ENCODE measurements at regions not wholly inside any gene's neighbourhood (a gene's known extent, or its start where the extent isn't known, plus 50 kb on each side); places are given as distances from the start of the nearest gene placed in this dataset.

DNA sequence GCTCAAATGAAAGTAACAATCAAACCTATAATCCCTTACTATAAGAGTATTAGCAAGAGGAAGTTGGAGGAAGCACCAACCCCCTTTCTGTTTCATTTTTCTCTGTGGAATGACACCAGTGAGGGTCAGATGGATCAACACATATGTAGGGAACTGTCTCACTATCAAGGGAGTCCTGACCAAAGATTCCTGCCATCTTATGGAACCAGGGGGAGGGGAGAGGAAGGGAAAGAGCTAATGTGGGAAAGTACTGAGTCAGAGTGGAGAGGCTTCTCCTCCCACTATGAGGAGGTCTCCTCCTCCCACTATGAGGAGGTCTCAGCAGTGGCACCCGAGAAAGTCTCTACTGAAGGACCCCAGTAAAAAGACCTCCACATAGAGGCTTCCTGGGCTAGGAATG, 73.3 kb upstream of the PCSK1 start:
- no peaks in the 10 kb centered on the region for H3K36me3 ChIP-seq (ENCODE audit: control insufficient read depth, insufficient read depth, low read length)
- H3K4me3 ChIP-seq (ENCODE audit: insufficient read depth, low read depth, low read length, poor library complexity, severe bottlenecking) = no peak overlapping the region
- H3K27me3 ChIP-seq (replicated peaks; ENCODE audit: control insufficient read depth, insufficient read depth, low read length, poor library complexity, severe bottlenecking) = no peaks in the 10 kb centered on the region
- no peak overlapping the region for H3K27ac ChIP-seq (ENCODE audit: insufficient read depth, low read length, poor library complexity, severe bottlenecking)
- H3K4me1 ChIP-seq (ENCODE audit: control insufficient read depth, insufficient read depth, low read length, poor library complexity, severe bottlenecking) = no peaks in the 10 kb centered on the region
- H3K9me3 ChIP-seq (ENCODE audit: control insufficient read depth, low read length) = no peaks in the 10 kb centered on the region
- DNase-seq = no peak

DNA sequence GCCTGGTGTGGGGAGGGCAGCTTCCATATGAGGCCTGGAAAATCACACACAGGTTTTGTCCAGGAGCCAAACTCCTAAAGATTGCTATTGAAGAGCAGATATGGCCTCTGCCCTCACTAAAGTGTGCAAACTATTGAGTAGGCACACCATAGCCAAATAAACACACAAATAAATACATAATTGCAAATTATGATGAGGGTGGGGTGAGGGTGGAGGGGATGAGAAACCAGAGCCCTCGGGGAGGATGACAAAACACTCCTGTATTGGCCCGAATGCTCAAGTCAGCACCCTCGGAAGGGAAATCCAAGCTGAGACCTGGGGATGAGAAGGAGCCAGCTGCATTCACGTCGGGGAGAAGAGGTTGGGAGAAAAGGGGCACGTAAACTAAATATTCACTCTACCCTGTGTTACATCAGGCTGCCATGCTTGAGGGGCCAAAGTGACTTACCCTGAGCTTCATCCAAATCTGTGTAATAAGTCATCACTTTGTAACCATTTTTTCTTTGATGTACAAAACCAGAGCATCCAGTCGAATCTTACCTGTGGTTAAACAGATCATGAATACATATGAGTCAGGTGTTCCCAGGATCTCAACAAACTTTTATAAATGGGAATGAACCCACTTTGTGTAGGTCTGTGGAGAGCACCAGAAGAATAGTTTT, 73.9 kb upstream of the PCSK1 start:
- no peak overlapping the region for H3K4me3 ChIP-seq (ENCODE audit: insufficient read depth, low read depth, low read length, poor library complexity, severe bottlenecking)
- no peaks in the 10 kb centered on the region for H3K4me1 ChIP-seq (ENCODE audit: control insufficient read depth, insufficient read depth, low read length, poor library complexity, severe bottlenecking)
- H3K27me3 ChIP-seq (replicated peaks; ENCODE audit: control insufficient read depth, insufficient read depth, low read length, poor library complexity, severe bottlenecking) = no peaks in the 10 kb centered on the region
- no peak overlapping the region for H3K27ac ChIP-seq (ENCODE audit: insufficient read depth, low read length, poor library complexity, severe bottlenecking)
- no peaks in the 10 kb centered on the region for H3K36me3 ChIP-seq (ENCODE audit: control insufficient read depth, insufficient read depth, low read length)
- no peak for DNase-seq
- H3K9me3 ChIP-seq (ENCODE audit: control insufficient read depth, low read length) = no peaks in the 10 kb centered on the region

DNA sequence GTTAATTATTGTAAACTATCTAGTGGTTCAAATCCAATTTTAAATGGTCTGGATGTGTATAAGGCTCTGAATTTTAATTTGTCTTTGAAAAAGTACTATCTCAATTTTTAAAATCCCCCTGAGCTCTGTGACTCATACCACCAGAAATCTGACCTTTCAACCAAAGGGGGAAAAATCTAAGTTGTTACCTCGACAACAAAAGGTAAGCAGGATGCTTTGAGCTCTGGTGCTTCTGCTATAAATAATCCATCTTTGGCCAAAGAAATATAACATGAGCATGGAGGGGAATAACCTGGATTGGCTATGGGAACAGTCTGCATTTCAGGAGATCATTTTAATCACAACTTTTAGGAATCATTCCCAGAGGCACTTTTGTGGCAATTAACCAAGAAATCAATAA, 76.3 kb upstream of the PCSK1 start:
- H3K36me3 ChIP-seq (ENCODE audit: control insufficient read depth, insufficient read depth, low read length) = no peaks in the 10 kb centered on the region
- H3K27me3 ChIP-seq (replicated peaks; ENCODE audit: control insufficient read depth, insufficient read depth, low read length, poor library complexity, severe bottlenecking) = no peaks in the 10 kb centered on the region
- no peak overlapping the region for H3K27ac ChIP-seq (ENCODE audit: insufficient read depth, low read length, poor library complexity, severe bottlenecking)
- H3K9me3 ChIP-seq (ENCODE audit: control insufficient read depth, low read length) = no peaks in the 10 kb centered on the region
- no peaks in the 10 kb centered on the region for H3K4me1 ChIP-seq (ENCODE audit: control insufficient read depth, insufficient read depth, low read length, poor library complexity, severe bottlenecking)
- no peak for DNase-seq
- H3K4me3 ChIP-seq (ENCODE audit: insufficient read depth, low read depth, low read length, poor library complexity, severe bottlenecking) = no peak overlapping the region

DNA sequence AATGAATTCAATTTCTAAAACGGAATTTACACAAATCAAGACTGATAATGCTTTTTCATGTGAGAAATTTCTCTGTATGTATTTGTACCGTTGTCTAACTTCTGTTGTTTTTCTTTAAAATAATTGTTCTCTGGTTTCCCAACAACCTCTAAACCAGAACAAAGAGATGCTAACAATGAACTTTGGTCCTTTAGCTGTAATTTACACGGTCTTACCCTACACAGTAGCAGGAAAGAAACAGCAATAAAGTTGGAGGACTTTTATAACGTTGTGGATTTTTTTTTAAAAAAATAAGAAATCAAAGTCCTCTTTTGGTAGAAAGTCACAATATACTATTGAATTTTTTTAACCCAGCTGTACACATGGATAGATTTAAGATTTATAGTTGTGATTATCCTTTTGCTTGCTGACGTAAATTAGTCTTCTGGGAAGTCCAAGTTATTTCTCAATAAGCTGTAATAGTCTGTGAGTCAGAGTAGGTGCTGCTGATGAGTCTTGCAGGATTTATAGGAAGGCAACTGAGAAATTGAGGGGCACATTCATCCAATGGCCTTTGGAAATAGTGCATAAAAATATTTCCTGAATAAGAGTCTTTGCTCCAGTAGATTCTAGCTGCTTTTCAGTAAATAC, 76.8 kb upstream of the PCSK1 start:
- Histone ChIP-seq H3K4me3 (ENCODE audit: insufficient read depth, low read depth, low read length, poor library complexity, severe bottlenecking) (no peak overlapping the region), H3K9me3 (ENCODE audit: control insufficient read depth, low read length) (no peaks in the 10 kb centered on the region), H3K36me3 (ENCODE audit: control insufficient read depth, insufficient read depth, low read length) (no peaks in the 10 kb centered on the region), H3K27me3 (replicated peaks; ENCODE audit: control insufficient read depth, insufficient read depth, low read length, poor library complexity, severe bottlenecking) (no peaks in the 10 kb centered on the region), H3K4me1 (ENCODE audit: control insufficient read depth, insufficient read depth, low read length, poor library complexity, severe bottlenecking) (no peaks in the 10 kb centered on the region), H3K27ac (ENCODE audit: insufficient read depth, low read length, poor library complexity, severe bottlenecking) (no peak overlapping the region)
- no peak for DNase-seq

DNA sequence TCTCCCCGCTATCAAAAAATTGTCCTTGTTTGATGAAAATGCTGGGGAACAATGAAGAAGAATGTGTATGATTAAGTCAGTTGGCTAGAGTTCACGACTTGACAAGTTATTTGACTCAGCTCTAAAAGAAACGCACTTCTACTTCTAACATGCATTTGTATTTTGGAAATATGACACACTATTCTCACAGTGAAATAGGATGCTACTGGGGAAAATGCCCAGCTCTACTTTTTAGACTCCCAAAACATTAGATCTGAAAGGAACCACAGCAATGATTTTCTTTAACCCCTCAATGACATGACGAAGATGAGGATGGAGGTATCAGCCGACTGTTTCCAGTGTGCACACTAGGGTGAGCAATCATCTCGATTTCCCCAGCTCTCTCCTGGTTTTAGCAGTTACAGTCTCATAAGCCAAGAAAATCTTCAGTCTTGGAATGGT, 83.6 kb upstream of the PCSK1 start:
- H3K4me1 ChIP-seq (ENCODE audit: control insufficient read depth, insufficient read depth, low read length, poor library complexity, severe bottlenecking) = no peaks in the 10 kb centered on the region
- no peaks in the 10 kb centered on the region for H3K27me3 ChIP-seq (replicated peaks; ENCODE audit: control insufficient read depth, insufficient read depth, low read length, poor library complexity, severe bottlenecking)
- H3K27ac ChIP-seq (ENCODE audit: insufficient read depth, low read length, poor library complexity, severe bottlenecking) = no peak overlapping the region
- no peak overlapping the region for H3K4me3 ChIP-seq (ENCODE audit: insufficient read depth, low read depth, low read length, poor library complexity, severe bottlenecking)
- no peaks in the 10 kb centered on the region for H3K9me3 ChIP-seq (ENCODE audit: control insufficient read depth, low read length)
- H3K36me3 ChIP-seq (ENCODE audit: control insufficient read depth, insufficient read depth, low read length) = no peaks in the 10 kb centered on the region
- DNase-seq = no peak

DNA sequence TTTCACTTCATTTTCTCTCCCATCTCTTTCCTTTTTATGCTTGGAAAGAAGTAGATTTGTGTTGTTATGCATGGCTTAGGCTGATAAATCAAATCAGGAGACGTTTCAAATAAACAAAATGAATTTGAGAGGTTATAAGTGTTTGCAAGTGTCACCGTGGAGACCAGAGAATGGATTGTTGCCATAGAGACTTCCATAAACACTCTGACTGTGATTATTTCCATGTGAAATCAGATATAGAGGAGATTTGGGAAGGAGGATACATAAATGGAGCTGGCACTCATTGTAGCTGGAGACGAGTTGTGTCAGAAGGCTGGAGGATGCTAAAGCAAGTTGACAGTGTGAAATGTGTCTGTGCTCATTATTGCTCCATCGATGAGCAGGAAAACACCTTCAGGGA, 84.2 kb upstream of the PCSK1 start:
- no peaks in the 10 kb centered on the region for H3K4me1 ChIP-seq (ENCODE audit: control insufficient read depth, insufficient read depth, low read length, poor library complexity, severe bottlenecking)
- H3K9me3 ChIP-seq (ENCODE audit: control insufficient read depth, low read length) = no peaks in the 10 kb centered on the region
- no peak overlapping the region for H3K27ac ChIP-seq (ENCODE audit: insufficient read depth, low read length, poor library complexity, severe bottlenecking)
- no peaks in the 10 kb centered on the region for H3K36me3 ChIP-seq (ENCODE audit: control insufficient read depth, insufficient read depth, low read length)
- DNase-seq = no peak
- no peaks in the 10 kb centered on the region for H3K27me3 ChIP-seq (replicated peaks; ENCODE audit: control insufficient read depth, insufficient read depth, low read length, poor library complexity, severe bottlenecking)
- no peak overlapping the region for H3K4me3 ChIP-seq (ENCODE audit: insufficient read depth, low read depth, low read length, poor library complexity, severe bottlenecking)

DNA sequence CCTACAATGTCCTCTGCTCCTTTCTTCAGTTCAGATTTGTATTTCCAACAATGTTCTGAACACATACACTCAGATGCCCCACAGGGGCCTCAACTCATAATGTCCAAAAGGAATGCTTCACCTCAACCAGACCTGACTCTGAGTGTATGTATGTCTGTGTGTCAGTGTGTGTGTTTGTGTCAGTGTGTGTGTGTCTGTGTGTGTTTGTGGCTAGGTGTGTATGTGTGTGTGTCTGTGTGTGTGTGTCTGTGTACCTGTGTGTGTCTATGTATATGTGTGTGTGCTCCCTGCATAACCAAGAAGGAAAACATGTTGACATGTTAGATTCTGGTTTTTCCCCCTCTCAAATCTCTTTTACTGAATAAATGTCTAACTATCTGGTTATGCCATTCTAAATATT, 87.3 kb upstream of the PCSK1 start:
- no peak for DNase-seq
- Histone ChIP-seq H3K27me3 (replicated peaks; ENCODE audit: control insufficient read depth, insufficient read depth, low read length, poor library complexity, severe bottlenecking) (no peaks in the 10 kb centered on the region), H3K36me3 (ENCODE audit: control insufficient read depth, insufficient read depth, low read length) (no peaks in the 10 kb centered on the region), H3K4me3 (ENCODE audit: insufficient read depth, low read depth, low read length, poor library complexity, severe bottlenecking) (no peak overlapping the region), H3K4me1 (ENCODE audit: control insufficient read depth, insufficient read depth, low read length, poor library complexity, severe bottlenecking) (no peaks in the 10 kb centered on the region), H3K9me3 (ENCODE audit: control insufficient read depth, low read length) (no peaks in the 10 kb centered on the region), H3K27ac (ENCODE audit: insufficient read depth, low read length, poor library complexity, severe bottlenecking) (no peak overlapping the region)

DNA sequence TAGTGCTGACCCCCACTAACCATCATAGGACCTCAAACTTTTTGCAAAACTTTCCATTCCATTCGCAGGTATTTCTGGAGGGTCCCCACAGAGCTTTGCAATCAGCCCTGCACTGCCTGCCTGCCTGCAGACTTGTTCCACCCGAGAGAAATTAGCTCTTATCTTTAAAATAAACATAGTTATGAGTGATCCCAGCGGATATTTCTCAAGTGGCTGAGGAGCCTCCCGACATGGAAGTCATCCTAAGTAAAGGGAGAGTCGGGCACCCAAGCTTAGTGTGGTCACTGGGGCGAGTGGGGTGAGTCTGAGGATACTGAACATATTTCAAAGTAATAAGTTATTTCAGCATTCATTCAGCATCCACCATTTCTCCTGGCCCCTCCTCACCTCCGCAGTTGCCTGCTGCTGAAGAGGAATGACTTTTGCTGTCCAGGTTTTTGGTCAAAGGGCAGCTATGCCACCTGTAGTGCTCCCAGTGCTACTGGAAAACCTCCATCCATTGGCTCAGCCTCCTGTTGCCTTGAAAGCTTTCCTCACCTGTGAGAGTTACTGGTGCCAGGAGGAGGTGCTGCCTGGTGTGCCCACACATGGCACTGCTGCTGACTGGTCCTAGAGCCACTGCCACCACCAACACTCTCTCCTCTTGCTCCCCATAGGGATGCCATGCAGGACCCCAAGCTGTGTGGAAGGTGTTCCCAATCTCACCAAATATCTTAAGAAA, 89.7 kb upstream of the PCSK1 start:
- H3K4me1 ChIP-seq (ENCODE audit: control insufficient read depth, insufficient read depth, low read length, poor library complexity, severe bottlenecking) = no peaks in the 10 kb centered on the region
- no peak overlapping the region for H3K4me3 ChIP-seq (ENCODE audit: insufficient read depth, low read depth, low read length, poor library complexity, severe bottlenecking)
- H3K27me3 ChIP-seq (replicated peaks; ENCODE audit: control insufficient read depth, insufficient read depth, low read length, poor library complexity, severe bottlenecking) = no peaks in the 10 kb centered on the region
- no peaks in the 10 kb centered on the region for H3K36me3 ChIP-seq (ENCODE audit: control insufficient read depth, insufficient read depth, low read length)
- no peak for DNase-seq
- no peak overlapping the region for H3K27ac ChIP-seq (ENCODE audit: insufficient read depth, low read length, poor library complexity, severe bottlenecking)
- no peaks in the 10 kb centered on the region for H3K9me3 ChIP-seq (ENCODE audit: control insufficient read depth, low read length)

DNA sequence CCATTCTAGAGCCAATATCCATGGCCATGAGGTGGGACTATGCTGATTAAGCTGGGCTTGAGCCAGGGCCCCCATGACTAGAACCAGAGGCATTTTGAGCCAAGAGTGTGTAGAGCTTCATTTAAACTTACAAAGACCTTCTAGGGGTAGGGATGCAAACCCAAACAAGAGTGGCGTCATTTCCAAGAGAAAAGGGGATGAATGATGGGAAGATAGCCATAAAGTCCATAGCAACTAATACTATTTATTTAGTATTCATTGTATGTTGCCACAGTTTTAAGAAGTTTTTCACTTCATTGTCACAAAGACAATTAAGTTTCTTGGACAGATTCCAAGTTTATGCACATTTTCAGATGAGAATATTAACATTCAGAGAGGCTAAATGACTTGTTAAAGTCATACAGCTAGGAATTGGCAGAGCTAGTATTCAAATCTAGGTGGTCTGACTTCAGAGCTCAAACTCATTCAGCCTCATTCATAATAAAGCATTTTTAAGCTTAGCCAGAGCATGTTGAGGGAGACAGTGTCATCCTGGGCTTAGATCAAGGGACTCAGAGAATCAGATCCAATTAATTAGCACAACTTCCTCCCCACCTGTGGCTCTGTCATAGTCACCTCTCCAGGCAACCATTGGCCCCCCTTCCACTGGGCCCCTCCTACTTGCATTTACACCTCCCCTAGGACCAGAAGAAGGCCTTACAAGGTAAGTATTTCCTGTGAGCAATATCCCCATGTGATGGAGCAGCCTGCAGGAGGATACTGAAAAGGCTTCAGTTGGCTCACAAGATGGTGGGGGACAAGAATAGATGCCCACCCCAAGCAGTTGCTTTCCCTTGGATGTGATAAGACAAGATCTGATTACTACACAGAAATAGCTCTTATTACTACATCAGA, 95.0 kb upstream of the PCSK1 start:
- Histone ChIP-seq H3K27me3 (replicated peaks; ENCODE audit: control insufficient read depth, insufficient read depth, low read length, poor library complexity, severe bottlenecking) (no peaks in the 10 kb centered on the region), H3K36me3 (ENCODE audit: control insufficient read depth, insufficient read depth, low read length) (no peaks in the 10 kb centered on the region), H3K4me1 (ENCODE audit: control insufficient read depth, insufficient read depth, low read length, poor library complexity, severe bottlenecking) (no peaks in the 10 kb centered on the region), H3K9me3 (ENCODE audit: control insufficient read depth, low read length) (no peaks in the 10 kb centered on the region), H3K4me3 (ENCODE audit: insufficient read depth, low read depth, low read length, poor library complexity, severe bottlenecking) (no peak overlapping the region), H3K27ac (ENCODE audit: insufficient read depth, low read length, poor library complexity, severe bottlenecking) (no peak overlapping the region)
- DNase-seq = no peak
